IMR-90 (cell line): ENCODE measurements at regions not wholly inside any gene's neighbourhood (a gene's known extent, or its start where the extent isn't known, plus 50 kb on each side); places are given as distances from the start of the nearest gene placed in this dataset.

Experiments
- ATAC-seq: fragments of 200-7000 bp; cut with Tn5 transposase; 2 replicates; pipeline ENCODE4 v1.9.1; 2020; ENCODE audit warnings: low read depth, mild to moderate bottlenecking, moderate library complexity
- BruUV-seq: library from RNA; stranded (reverse); fragments of 400-500 nt; replicated peaks from 2 replicates; lab custom pipeline; 2021; lab: Mats Ljungman, UMichigan
- CTCF ChIA-PET: fragments of 300-600 bp; formaldehyde crosslinking; extraction: SDS; loops from one replicate; lab custom pipeline; 2021; ENCODE audit warnings: antibody characterized with exemption; lab: Yijun Ruan, JAX
- POLR2A ChIA-PET: fragments of 300-600 bp; sonication (Branson Sonifier 250); formaldehyde crosslinking; loops from one replicate; lab custom pipeline; 2022; ENCODE audit warnings: antibody characterized with exemption; ENCODE audit not compliant: unreplicated experiment; lab: Charles Lee
- DNase-seq: peaks from one replicate; pipeline ENCODE4 v3.0.0; 2013
- H2AFZ ChIP-seq: replicated peaks from 2 replicates; pipeline ENCODE3; 2013; ENCODE audit warnings: low read length, mild to moderate bottlenecking; ENCODE audit not compliant: poor library complexity
- H2AK5ac ChIP-seq: 2 replicates; pipeline ENCODE4 v1.6.1; 2013; ENCODE audit warnings: low read depth, low read length, inconsistent platforms
- H2AK9ac ChIP-seq: replicated peaks from 2 replicates; pipeline ENCODE3; 2013; ENCODE audit warnings: mild to moderate bottlenecking, low read depth, low read length, moderate library complexity; ENCODE audit not compliant: poor library complexity
- H2BK120ac ChIP-seq: 2 replicates; pipeline ENCODE4 v1.6.1; 2013; ENCODE audit warnings: low read depth, low read length, inconsistent platforms
- H2BK15ac ChIP-seq: 3 replicates; pipeline ENCODE4 v1.6.1; 2013; ENCODE audit warnings: low read depth, low read length, inconsistent platforms
- H2BK20ac ChIP-seq: 2 replicates; pipeline ENCODE4 v1.6.1; 2013; ENCODE audit warnings: low read depth, mild to moderate bottlenecking, inconsistent platforms, low read length, moderate library complexity
- H2BK5ac ChIP-seq: 2 replicates; pipeline ENCODE4 v1.6.1; 2013; ENCODE audit warnings: mild to moderate bottlenecking, low read depth, low read length, inconsistent platforms; ENCODE audit not compliant: poor library complexity, severe bottlenecking
- H3K14ac ChIP-seq: replicated peaks from 2 replicates; pipeline ENCODE4 v1.6.1; 2013; ENCODE audit warnings: low read depth, low read length, inconsistent platforms
- H3K18ac ChIP-seq: 2 replicates; pipeline ENCODE4 v1.6.1; 2013; ENCODE audit warnings: low read depth, low read length, control low read depth
- H3K23ac ChIP-seq: 2 replicates; pipeline ENCODE4 v1.6.1; 2013; ENCODE audit warnings: low read depth, low read length, inconsistent platforms
- H3K27ac ChIP-seq: 2 replicates; pipeline ENCODE4 v1.5.1; 2013; ENCODE audit warnings: mild to moderate bottlenecking, control low read depth, low read length; ENCODE audit not compliant: insufficient read depth
- H3K27me3 ChIP-seq: 2 replicates; pipeline ENCODE4 v1.6.1; 2013; ENCODE audit warnings: low read length; ENCODE audit not compliant: control insufficient read depth, insufficient read depth
- H3K36me3 ChIP-seq: 2 replicates; pipeline ENCODE4 v1.6.1; 2013; ENCODE audit warnings: low read length, mixed read lengths; ENCODE audit not compliant: control insufficient read depth, insufficient read depth
- H3K4ac ChIP-seq: 2 replicates; pipeline ENCODE4 v1.6.1; 2013; ENCODE audit warnings: low read depth, low read length, inconsistent platforms
- H3K4me1 ChIP-seq: 2 replicates; pipeline ENCODE4 v1.6.1; 2013; ENCODE audit warnings: low read length, mixed read lengths; ENCODE audit not compliant: control insufficient read depth, insufficient read depth
- H3K4me2 ChIP-seq: 2 replicates; pipeline ENCODE4 v1.6.1; 2013; ENCODE audit warnings: low read depth, mild to moderate bottlenecking, control low read depth, low read length, moderate library complexity
- H3K4me3 ChIP-seq: 2 replicates; pipeline ENCODE4 v1.5.1; 2013; ENCODE audit warnings: low read depth, mild to moderate bottlenecking, control low read depth, low read length, moderate library complexity; ENCODE audit not compliant: insufficient read depth
- H3K56ac ChIP-seq: 2 replicates; pipeline ENCODE4 v1.6.1; 2013; ENCODE audit warnings: low read length, inconsistent platforms; ENCODE audit not compliant: insufficient read depth; ENCODE audit errors: extremely low read depth
- H3K79me1 ChIP-seq, 2 experiments: 2 replicates each; pipeline ENCODE4 v1.6.1; 2013; ENCODE audit warnings: low read length in 2 of 2, inconsistent platforms in 1 of 2, low read depth in 1 of 2
- H3K9ac ChIP-seq: 2 replicates; pipeline ENCODE4 v1.6.1; 2013; ENCODE audit warnings: low read depth, low read length, control low read depth
- H3K9me1 ChIP-seq: 2 replicates; pipeline ENCODE4 v1.6.1; 2013; ENCODE audit warnings: low read length, inconsistent platforms; ENCODE audit not compliant: insufficient read depth
- H3K9me3 ChIP-seq: 2 replicates; pipeline ENCODE4 v1.6.1; 2013; ENCODE audit warnings: low read length; ENCODE audit not compliant: control insufficient read depth, insufficient read depth
- H4K20me1 ChIP-seq: 2 replicates; pipeline ENCODE4 v1.6.1; 2013; ENCODE audit warnings: low read length, inconsistent platforms; ENCODE audit not compliant: insufficient read depth
- H4K5ac ChIP-seq: 2 replicates; pipeline ENCODE4 v1.6.1; 2013; ENCODE audit warnings: mild to moderate bottlenecking, low read depth, low read length, control low read depth
- H4K8ac ChIP-seq, 2 experiments: 2 replicates each; pipeline ENCODE4 v1.6.1; 2013; ENCODE audit warnings: low read depth in 2 of 2, low read length in 2 of 2, control low read depth in 1 of 2, inconsistent platforms in 1 of 2
- H4K91ac ChIP-seq: 2 replicates; pipeline ENCODE4 v1.6.1; 2013; ENCODE audit warnings: low read depth, low read length, inconsistent platforms; ENCODE audit not compliant: insufficient read depth
- BHLHE40 ChIP-seq: fragments of 150-350 bp; IDR thresholded peaks from 2 replicates; pipeline ENCODE4 v1.6.1; 2016; ENCODE audit warnings: mild to moderate bottlenecking, low read depth, low read length
- CEBPB ChIP-seq: IDR thresholded peaks from 2 replicates; pipeline ENCODE4 v1.6.1; 2012; ENCODE audit warnings: low read depth, low read length, improper control_type of control experiment
- CHD1 ChIP-seq: IDR thresholded peaks from 2 replicates; pipeline ENCODE4 v1.6.1; 2012; ENCODE audit warnings: low read depth, low read length, improper control_type of control experiment
- FOS ChIP-seq: fragments of 150-350 bp; IDR thresholded peaks from 2 replicates; pipeline ENCODE4 v1.6.1; 2016; ENCODE audit warnings: low read depth, low read length
- MAFK ChIP-seq: IDR thresholded peaks from 2 replicates; pipeline ENCODE4 v1.6.1; 2012; ENCODE audit warnings: low read depth, low read length, improper control_type of control experiment
- MAZ ChIP-seq: IDR thresholded peaks from 2 replicates; pipeline ENCODE4 v1.6.1; 2012; ENCODE audit warnings: low read depth, mild to moderate bottlenecking, low read length, improper control_type of control experiment, moderate library complexity, borderline replicate concordance
- RAD21 ChIP-seq: IDR thresholded peaks from 2 replicates; pipeline ENCODE4 v1.6.1; 2012; ENCODE audit warnings: low read length, improper control_type of control experiment
- RCOR1 ChIP-seq: IDR thresholded peaks from 2 replicates; pipeline ENCODE4 v1.6.1; 2012; ENCODE audit warnings: mild to moderate bottlenecking, low read length, improper control_type of control experiment; ENCODE audit not compliant: insufficient replicate concordance
- RFX5 ChIP-seq: IDR thresholded peaks from 2 replicates; pipeline ENCODE4 v1.8.0; 2012; ENCODE audit warnings: low read depth, mild to moderate bottlenecking, low read length, moderate library complexity
- SMC3 ChIP-seq: fragments of 150-350 bp; IDR thresholded peaks from 2 replicates; pipeline ENCODE4 v1.6.1; 2016; ENCODE audit warnings: low read depth, mild to moderate bottlenecking, antibody characterized with exemption, low read length, moderate library complexity
- dilution Hi-C: fragments of 300-500 bp; cut with HindIII; formaldehyde crosslinking; loops from one replicate; pipeline ENCODE4 v1.14.3; 2018; ENCODE audit warnings: low sequenced_read_pairs; ENCODE audit not compliant: unreplicated experiment
- in situ Hi-C: fragments of 300-500 bp; cut with MboI; formaldehyde crosslinking; loops from 3 replicates; pipeline ENCODE4 v1.14.3; 2019; ENCODE audit warnings: low sequenced_read_pairs, inconsistent platforms, mixed read lengths
- intact Hi-C: fragments of 100-400 bp; cut with micrococcal nuclease; formaldehyde crosslinking; loops from 2 replicates; pipeline ENCODE4 v1.10.0; 2022
- TF ChIP-seq, protein P1 (sequence below): fragments of 150-350 bp; IDR thresholded peaks from 2 replicates; pipeline ENCODE4 v1.6.1; 2017; ENCODE audit warnings: mild to moderate bottlenecking, antibody characterized with exemption, low read length, low read depth
- TF ChIP-seq, protein P2 (sequence below): conservative IDR thresholded peaks from 2 replicates; pipeline ENCODE4 v1.5.1; 2012; ENCODE audit warnings: mild to moderate bottlenecking, low read depth, low read length, improper control_type of control experiment

DNA sequence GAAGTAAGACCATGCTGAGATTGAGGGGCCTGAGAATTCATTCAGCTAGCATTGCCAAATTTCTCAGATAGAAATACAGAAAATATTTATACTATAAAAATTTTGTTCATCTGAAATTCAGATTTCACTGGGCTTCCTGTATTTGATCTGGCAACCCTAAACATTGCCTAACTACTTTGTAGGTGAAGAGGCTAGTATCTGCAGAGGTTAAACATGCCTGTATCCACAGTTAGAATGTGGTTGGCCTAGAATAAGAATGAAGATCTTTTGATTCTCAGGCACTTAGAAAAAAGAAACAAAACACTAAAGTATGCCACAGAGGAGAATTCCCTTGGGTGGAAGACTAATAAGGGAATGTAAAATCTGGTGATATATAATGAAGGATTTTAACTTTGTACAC, 189.0 kb downstream of the DIPK2A start:
- no peaks in the 10 kb centered on the region for H3K9me1 ChIP-seq

More for the DNA sequence above, 189.0 kb downstream of the DIPK2A start:
- no peak overlapping the region for H2BK20ac ChIP-seq
- H3K56ac ChIP-seq = no peak overlapping the region
- no peak overlapping the region for H4K91ac ChIP-seq
- H4K20me1 ChIP-seq = no peaks in the 10 kb centered on the region
- H3K4me2 ChIP-seq = no peak overlapping the region
- no peak overlapping the region for H2BK120ac ChIP-seq
- H2BK15ac ChIP-seq = no peak overlapping the region
- BruUV-seq = no TSS peak
- H3K9ac ChIP-seq = no peak overlapping the region
- ATAC-seq (no peak), DNase-seq (no peak)
- H3K18ac ChIP-seq = no peak overlapping the region
- ChIA-PET POLR2A (no interaction called here), CTCF (no interaction called here)
- H3K79me1 ChIP-seq = no peaks in the 10 kb centered on the region
- H4K8ac ChIP-seq = no peak overlapping the region
- H3K4me1 ChIP-seq = no peaks in the 10 kb centered on the region
- no peak overlapping the region for H3K14ac ChIP-seq
- H4K5ac ChIP-seq = no peak overlapping the region
- no peaks in the 10 kb centered on the region for H3K9me3 ChIP-seq
- intact Hi-C loops (loop anchor here (10.0 kb wide), 1 partner anchor 614 kb away; no protein-coding TSS in a partner anchor), in situ Hi-C loops (no loop called here), dilution Hi-C loops (no loop called here)
- H3K23ac ChIP-seq = no peak overlapping the region
- no peak overlapping the region for H2AK5ac ChIP-seq
- H3K27me3 ChIP-seq = no peaks in the 10 kb centered on the region
- no peaks in the 10 kb centered on the region for H3K36me3 ChIP-seq
- no peak for TF ChIP-seq MAZ
- no peak for TF ChIP-seq MAFK
- TF ChIP-seq, protein P1, sequence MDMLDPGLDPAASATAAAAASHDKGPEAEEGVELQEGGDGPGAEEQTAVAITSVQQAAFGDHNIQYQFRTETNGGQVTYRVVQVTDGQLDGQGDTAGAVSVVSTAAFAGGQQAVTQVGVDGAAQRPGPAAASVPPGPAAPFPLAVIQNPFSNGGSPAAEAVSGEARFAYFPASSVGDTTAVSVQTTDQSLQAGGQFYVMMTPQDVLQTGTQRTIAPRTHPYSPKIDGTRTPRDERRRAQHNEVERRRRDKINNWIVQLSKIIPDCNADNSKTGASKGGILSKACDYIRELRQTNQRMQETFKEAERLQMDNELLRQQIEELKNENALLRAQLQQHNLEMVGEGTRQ = no peak
- TF ChIP-seq BHLHE40 = no peak
- no peak for TF ChIP-seq RFX5
- TF ChIP-seq CEBPB = no peak
- TF ChIP-seq CHD1 = no peak
- no peak for TF ChIP-seq FOS
- TF ChIP-seq RCOR1 = no peak
- no peak for TF ChIP-seq RAD21
- TF ChIP-seq, protein P2, sequence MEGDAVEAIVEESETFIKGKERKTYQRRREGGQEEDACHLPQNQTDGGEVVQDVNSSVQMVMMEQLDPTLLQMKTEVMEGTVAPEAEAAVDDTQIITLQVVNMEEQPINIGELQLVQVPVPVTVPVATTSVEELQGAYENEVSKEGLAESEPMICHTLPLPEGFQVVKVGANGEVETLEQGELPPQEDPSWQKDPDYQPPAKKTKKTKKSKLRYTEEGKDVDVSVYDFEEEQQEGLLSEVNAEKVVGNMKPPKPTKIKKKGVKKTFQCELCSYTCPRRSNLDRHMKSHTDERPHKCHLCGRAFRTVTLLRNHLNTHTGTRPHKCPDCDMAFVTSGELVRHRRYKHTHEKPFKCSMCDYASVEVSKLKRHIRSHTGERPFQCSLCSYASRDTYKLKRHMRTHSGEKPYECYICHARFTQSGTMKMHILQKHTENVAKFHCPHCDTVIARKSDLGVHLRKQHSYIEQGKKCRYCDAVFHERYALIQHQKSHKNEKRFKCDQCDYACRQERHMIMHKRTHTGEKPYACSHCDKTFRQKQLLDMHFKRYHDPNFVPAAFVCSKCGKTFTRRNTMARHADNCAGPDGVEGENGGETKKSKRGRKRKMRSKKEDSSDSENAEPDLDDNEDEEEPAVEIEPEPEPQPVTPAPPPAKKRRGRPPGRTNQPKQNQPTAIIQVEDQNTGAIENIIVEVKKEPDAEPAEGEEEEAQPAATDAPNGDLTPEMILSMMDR = no peak
- no peak for TF ChIP-seq SMC3
- no peak overlapping the region for H2AFZ ChIP-seq
- H3K27ac ChIP-seq = no peak overlapping the region
- no peak overlapping the region for H3K4me3 ChIP-seq
- no peak overlapping the region for H3K4ac ChIP-seq
- no peak overlapping the region for H2AK9ac ChIP-seq
- no peak overlapping the region for H2BK5ac ChIP-seq
